Endothelial cell of umbilical vein (primary cell): ENCODE measurements at regions not wholly inside any gene's neighbourhood (a gene's known extent, or its start where the extent isn't known, plus 50 kb on each side); places are given as distances from the start of the nearest gene placed in this dataset.

Experiments
- BruUV-seq: library from RNA; stranded (reverse); fragments of 400-500 nt; replicated peaks from 2 replicates; lab custom pipeline; 2021; lab: Mats Ljungman, UMichigan
- CTCF ChIA-PET: fragments of 300-600, 350-600 bp; sonication (Branson Sonifier 250); formaldehyde crosslinking; loops from one replicate; lab custom pipeline; 2021; ENCODE audit warnings: antibody characterized with exemption, inconsistent platforms; lab: Charles Lee
- POLR2A ChIA-PET: fragments of 300-600, 350-600 bp; sonication (Branson Sonifier 250); formaldehyde crosslinking; loops from one replicate; lab custom pipeline; 2021; ENCODE audit warnings: antibody characterized with exemption, inconsistent platforms; lab: Charles Lee
- DNase-seq: peaks from one replicate; pipeline ENCODE4 v3.0.0-alpha.2; 2011; ENCODE audit warnings: low read depth, low spot score
- FAIRE-seq: peaks from 2 replicates; lab custom pipeline; 2011; peaks lifted over from hg19 to GRCh38; lab: Jason Lieb, UNC
- H2AFZ ChIP-seq: 2 replicates; pipeline ENCODE4 v1.6.0; 2012; ENCODE audit warnings: low read depth, low read length, control low read depth, inconsistent platforms
- H3K27ac ChIP-seq: 2 replicates; pipeline ENCODE4 v1.5.1; 2011; ENCODE audit warnings: low read depth, mild to moderate bottlenecking, control low read depth, low read length, moderate library complexity; ENCODE audit not compliant: insufficient read depth
- H3K27me3 ChIP-seq, 2 experiments: 2 replicates each; pipeline versions ENCODE4 v1.6.0 to v1.6.1; 2011; ENCODE audit warnings: low read length in 2 of 2, mixed read lengths in 1 of 2; ENCODE audit not compliant: control insufficient read depth in 2 of 2, insufficient read depth in 2 of 2
- H3K36me3 ChIP-seq, 2 experiments: 2 replicates in 1 of 2; 3 replicates in 1 of 2; pipeline ENCODE4 v1.5.1; 2011; ENCODE audit warnings: low read length in 2 of 2, mild to moderate bottlenecking in 1 of 2, moderate library complexity in 1 of 2; ENCODE audit not compliant: control insufficient read depth in 2 of 2, insufficient read depth in 2 of 2; ENCODE audit errors: extremely low read depth in 1 of 2
- H3K4me1 ChIP-seq: 3 replicates; pipeline ENCODE4 v1.5.1; 2011; ENCODE audit warnings: mild to moderate bottlenecking, low read length; ENCODE audit not compliant: control insufficient read depth, insufficient read depth; ENCODE audit errors: extremely low read depth
- H3K4me2 ChIP-seq: 2 replicates; pipeline ENCODE4 v1.6.1; 2011; ENCODE audit warnings: low read length, control low read depth, mixed read lengths; ENCODE audit not compliant: insufficient read depth
- H3K4me3 ChIP-seq, 3 experiments: fragments of 200-600 bp in 1 of 3; sonication (generic), shearing (Covaris generic) in 1 of 3; replicated peaks in 1 of 3; 2 replicates each; pipeline ENCODE4 v1.5.1; 2011 to 2016; ENCODE audit warnings: control low read depth in 3 of 3, low read length in 3 of 3, mild to moderate bottlenecking in 2 of 3, inconsistent platforms in 1 of 3, low read depth in 1 of 3, moderate library complexity in 1 of 3; ENCODE audit not compliant: insufficient read depth in 1 of 3
- H3K79me2 ChIP-seq: 2 replicates; pipeline ENCODE4 v1.6.0; 2012; ENCODE audit warnings: low read length, inconsistent platforms; ENCODE audit not compliant: control insufficient read depth, insufficient read depth
- H3K9ac ChIP-seq: replicated peaks from 2 replicates; pipeline ENCODE3; 2011; ENCODE audit warnings: low read length, control low read depth; ENCODE audit not compliant: insufficient read depth; ENCODE audit errors: extremely low read depth
- H3K9me1 ChIP-seq: replicated peaks from 3 replicates; pipeline ENCODE4 v1.6.0; 2011; ENCODE audit warnings: mild to moderate bottlenecking, low read length; ENCODE audit not compliant: control insufficient read depth, insufficient read depth; ENCODE audit errors: extremely low read depth
- H3K9me3 ChIP-seq: replicated peaks from 2 replicates; pipeline ENCODE4 v1.5.1; 2012; ENCODE audit warnings: low read length, inconsistent platforms; ENCODE audit not compliant: control insufficient read depth, insufficient read depth
- H4K20me1 ChIP-seq: replicated peaks from 2 replicates; pipeline ENCODE3; 2011; ENCODE audit warnings: mild to moderate bottlenecking, low read length; ENCODE audit not compliant: control insufficient read depth, insufficient read depth; ENCODE audit errors: extremely low read depth
- CTCF ChIP-seq, 2 donors: IDR thresholded peaks; 1 replicate in 1 of 2; 2 replicates in 1 of 2; pipeline ENCODE4 v1.5.1; 2011; ENCODE audit warnings: low read length in 2 of 2, mild to moderate bottlenecking in 2 of 2, moderate library complexity in 2 of 2, control low read depth in 1 of 2, inconsistent platforms in 1 of 2, low read depth in 1 of 2; ENCODE audit not compliant: insufficient read depth in 1 of 2; ENCODE audit errors: extremely low read depth in 1 of 2
- EZH2 ChIP-seq: IDR thresholded peaks from 2 replicates; pipeline ENCODE4 v1.6.1; 2012; ENCODE audit warnings: borderline replicate concordance, low read depth, mild to moderate bottlenecking, moderate library complexity, low read length, inconsistent platforms; ENCODE audit not compliant: severe bottlenecking
- FOS ChIP-seq: IDR thresholded peaks from 2 replicates; pipeline ENCODE4 v1.6.1; 2011; ENCODE audit warnings: mild to moderate bottlenecking, low read length, moderate library complexity, borderline replicate concordance; ENCODE audit not compliant: insufficient read depth
- GATA2 ChIP-seq: IDR thresholded peaks from 2 replicates; pipeline ENCODE4 v1.7.0; 2011; ENCODE audit warnings: low read depth, mild to moderate bottlenecking, moderate library complexity, mixed read lengths, low read length; ENCODE audit not compliant: insufficient read length, insufficient read depth
- JUN ChIP-seq: IDR thresholded peaks from 2 replicates; pipeline ENCODE4 v1.6.1; 2011; ENCODE audit warnings: borderline replicate concordance, low read depth; ENCODE audit not compliant: insufficient read length, insufficient read depth
- MAX ChIP-seq: IDR thresholded peaks from 2 replicates; pipeline ENCODE4 v1.6.1; 2011; ENCODE audit not compliant: insufficient read depth, insufficient read length
- MYC ChIP-seq: IDR thresholded peaks from one replicate; pipeline ENCODE4 v1.6.1; 2011; ENCODE audit warnings: mild to moderate bottlenecking, low read depth, low read length
- POLR2A ChIP-seq: IDR thresholded peaks from 2 replicates; pipeline ENCODE4 v1.6.1; 2012; ENCODE audit warnings: low read depth, mild to moderate bottlenecking, control low read depth, low read length
- POLR2AphosphoS5 ChIP-seq: IDR thresholded peaks from 2 replicates; pipeline ENCODE4 v1.6.1; 2012; ENCODE audit warnings: low read depth, mild to moderate bottlenecking, control low read depth, low read length, moderate library complexity; ENCODE audit not compliant: insufficient read depth
- dilution Hi-C: fragments of 300-500 bp; cut with MboI; formaldehyde crosslinking; loops from one replicate; pipeline ENCODE4 v1.15.0; 2019; ENCODE audit warnings: low sequenced_read_pairs; ENCODE audit not compliant: extremely low pct_ligation_motif_present
- intact Hi-C: fragments of 100-400 bp; cut with micrococcal nuclease; formaldehyde crosslinking; loops from one replicate; pipeline ENCODE4 v1.10.0; 2022

- intact Hi-C loops (no loop called here), dilution Hi-C loops (no loop called here)
- Histone ChIP-seq H3K4me2 (no peak overlapping the region), H3K4me3 (no peak overlapping the region), H3K9me1 (no peaks in the 10 kb centered on the region), H4K20me1 (no peaks in the 10 kb centered on the region), H3K9me3 (no peaks in the 10 kb centered on the region), H3K36me3 (no peaks in the 10 kb centered on the region), H3K9ac (no peak overlapping the region), H3K27me3 (no peaks in the 10 kb centered on the region), H3K79me2 (no peaks in the 10 kb centered on the region), H3K4me1 (no peaks in the 10 kb centered on the region), H2AFZ (no peak overlapping the region), H3K27ac (no peak overlapping the region)
- FAIRE-seq: no peak
- TF ChIP-seq GATA2: no peak
- no peak for TF ChIP-seq POLR2A
- TF ChIP-seq EZH2: no peak
- no peak for TF ChIP-seq CTCF (IDR thresholded peaks at IDR 0.05; ENCODE audit: extremely low read depth in 1 of 2, insufficient read depth in 1 of 2, low read depth in 1 of 2, low read length in 2 of 2)
- BruUV-seq: no TSS peak
- ChIA-PET CTCF (no interaction called here), POLR2A (no interaction called here)
- no peak for DNase-seq
Observed at GRCh38 chrX:122565952-122566351, 618.1 kb upstream of the GRIA3 start.

DNA sequence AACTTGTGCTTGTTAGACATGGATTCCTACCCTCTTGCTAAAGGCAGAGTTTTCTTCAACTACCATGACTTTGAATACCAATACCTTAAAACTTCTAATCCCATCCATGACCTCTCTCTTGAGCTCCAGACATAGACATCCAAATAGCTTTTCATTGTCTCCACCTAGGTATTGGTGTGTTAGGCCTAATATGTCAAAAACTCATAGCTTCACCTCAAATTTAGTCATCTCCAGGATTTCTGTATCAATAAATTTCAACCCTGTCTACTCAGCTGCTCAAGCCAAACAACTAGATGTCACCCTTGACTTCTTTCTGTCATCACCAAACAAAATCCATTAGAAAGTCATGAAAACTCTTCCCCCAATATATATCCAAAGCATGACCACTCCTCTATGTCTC lies 617.7 kb upstream of the GRIA3 start:
- DNase-seq: no peak
- intact Hi-C loops (no loop called here), dilution Hi-C loops (no loop called here)
- no peak for FAIRE-seq
- H3K36me3 ChIP-seq: no peaks in the 10 kb centered on the region
- ChIA-PET CTCF (no interaction called here), POLR2A (no interaction called here)
- BruUV-seq: no TSS peak
- no peak overlapping the region for H3K9ac ChIP-seq
- no peak overlapping the region for H3K4me2 ChIP-seq
- no peaks in the 10 kb centered on the region for H3K79me2 ChIP-seq
- no peak overlapping the region for H2AFZ ChIP-seq
- no peaks in the 10 kb centered on the region for H4K20me1 ChIP-seq
- no peaks in the 10 kb centered on the region for H3K27me3 ChIP-seq
- no peaks in the 10 kb centered on the region for H3K9me1 ChIP-seq
- H3K4me3 ChIP-seq: no peak overlapping the region
- H3K27ac ChIP-seq: no peak overlapping the region
- H3K4me1 ChIP-seq: no peaks in the 10 kb centered on the region
- no peaks in the 10 kb centered on the region for H3K9me3 ChIP-seq
- TF ChIP-seq EZH2 (no peak), GATA2 (no peak), MAX (no peak), JUN (no peak), FOS (no peak), CTCF (IDR thresholded peaks at IDR 0.05; ENCODE audit: extremely low read depth in 1 of 2, insufficient read depth in 1 of 2, low read depth in 1 of 2, low read length in 2 of 2) (no peak), POLR2A (no peak), POLR2AphosphoS5 (no peak), MYC (no peak)
